Esophagus squamous epithelium (tissue), 4 donors: ENCODE measurements at regions not wholly inside any gene's neighbourhood (a gene's known extent, or its start where the extent isn't known, plus 50 kb on each side); places are given as distances from the start of the nearest gene placed in this dataset.

Experiments
- POLR2A ChIP-seq, 4 donors: fragments of 450-650 bp; IDR thresholded peaks; one replicate each; pipeline ENCODE4 v1.6.1; 2017; ENCODE audit warnings: antibody characterized with exemption in 4 of 4, mild to moderate bottlenecking in 4 of 4, moderate library complexity in 3 of 4
- TF ChIP-seq, protein P1 (sequence below), 6 experiments: fragments of 450-650 bp in 4 of 6; fragments of 200-600 bp in 2 of 6; sonication (generic) in 2 of 6; IDR thresholded peaks; one replicate each; pipeline ENCODE4 v1.5.1; 2016 to 2019; ENCODE audit warnings: antibody characterized with exemption in 6 of 6, mild to moderate bottlenecking in 4 of 6, moderate library complexity in 4 of 6

DNA sequence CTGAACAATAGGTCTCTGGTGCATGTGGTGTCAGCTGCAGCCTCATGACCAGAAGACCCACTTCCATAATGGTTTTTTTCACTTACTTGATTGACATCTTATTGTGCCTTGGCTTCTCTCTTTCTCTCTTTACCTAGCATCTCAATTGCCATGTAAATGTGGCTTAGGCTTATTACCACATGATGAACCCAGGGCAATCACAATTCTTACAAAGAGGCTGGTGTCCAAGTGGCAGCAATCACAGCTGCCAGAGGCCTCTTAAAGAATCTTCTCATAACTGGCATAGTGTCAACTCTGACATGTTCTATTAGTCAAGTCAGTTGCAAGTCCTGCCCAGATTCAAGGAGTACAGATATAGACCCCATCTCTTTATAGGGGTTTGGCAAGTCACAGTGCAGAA lies 1224.8 kb downstream of the SUCLG1 start:
- TF ChIP-seq, protein P1, sequence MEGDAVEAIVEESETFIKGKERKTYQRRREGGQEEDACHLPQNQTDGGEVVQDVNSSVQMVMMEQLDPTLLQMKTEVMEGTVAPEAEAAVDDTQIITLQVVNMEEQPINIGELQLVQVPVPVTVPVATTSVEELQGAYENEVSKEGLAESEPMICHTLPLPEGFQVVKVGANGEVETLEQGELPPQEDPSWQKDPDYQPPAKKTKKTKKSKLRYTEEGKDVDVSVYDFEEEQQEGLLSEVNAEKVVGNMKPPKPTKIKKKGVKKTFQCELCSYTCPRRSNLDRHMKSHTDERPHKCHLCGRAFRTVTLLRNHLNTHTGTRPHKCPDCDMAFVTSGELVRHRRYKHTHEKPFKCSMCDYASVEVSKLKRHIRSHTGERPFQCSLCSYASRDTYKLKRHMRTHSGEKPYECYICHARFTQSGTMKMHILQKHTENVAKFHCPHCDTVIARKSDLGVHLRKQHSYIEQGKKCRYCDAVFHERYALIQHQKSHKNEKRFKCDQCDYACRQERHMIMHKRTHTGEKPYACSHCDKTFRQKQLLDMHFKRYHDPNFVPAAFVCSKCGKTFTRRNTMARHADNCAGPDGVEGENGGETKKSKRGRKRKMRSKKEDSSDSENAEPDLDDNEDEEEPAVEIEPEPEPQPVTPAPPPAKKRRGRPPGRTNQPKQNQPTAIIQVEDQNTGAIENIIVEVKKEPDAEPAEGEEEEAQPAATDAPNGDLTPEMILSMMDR (IDR thresholded peaks at IDR 0.05) = no peak
- no peak for TF ChIP-seq POLR2A (IDR thresholded peaks at IDR 0.05)
